Fibroblast of peridontal ligament (primary cell): ENCODE measurements at regions not wholly inside any gene's neighbourhood (a gene's known extent, or its start where the extent isn't known, plus 50 kb on each side); places are given as distances from the start of the nearest gene placed in this dataset.
"Not testable (repeated sequence)": the region's sequence is repeated elsewhere in the genome, so short reads cannot be mapped to it uniquely, and the experiment has no call there.

ENCODE experiments used
- DNase-seq: peaks from one replicate; pipeline ENCODE4 v3.0.0-alpha.2; 2010; ENCODE audit errors: extremely low read depth

- DNase-seq: no peak
These were observed 88.7 kb upstream of the TNIK start for GRCh38 chr3:171548917-171549316.

- DNase-seq: no peak
These were observed 83.6 kb upstream of the TNIK start for GRCh38 chr3:171543759-171544300.

DNA sequence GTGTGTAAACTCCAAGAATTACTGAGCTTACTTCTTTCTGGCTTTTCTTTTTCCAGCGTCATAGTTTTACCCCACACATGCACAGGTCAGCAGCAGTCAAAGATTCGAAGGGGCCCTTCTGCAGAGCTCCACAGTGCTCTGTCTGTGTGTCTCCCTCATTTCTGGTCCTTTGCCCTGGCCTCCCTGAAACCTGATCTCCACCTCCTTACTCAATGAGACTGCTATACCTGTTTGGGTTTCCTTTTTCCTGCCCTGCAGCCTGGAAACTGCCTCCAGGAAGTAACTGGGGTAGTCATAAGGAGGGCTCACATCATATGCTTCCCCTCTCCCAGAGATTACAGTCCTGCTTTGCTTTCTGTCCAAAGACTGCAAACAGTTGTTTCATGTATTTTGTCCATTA is 82.8 kb upstream of the TNIK start:
- DNase-seq: no peak

DNA sequence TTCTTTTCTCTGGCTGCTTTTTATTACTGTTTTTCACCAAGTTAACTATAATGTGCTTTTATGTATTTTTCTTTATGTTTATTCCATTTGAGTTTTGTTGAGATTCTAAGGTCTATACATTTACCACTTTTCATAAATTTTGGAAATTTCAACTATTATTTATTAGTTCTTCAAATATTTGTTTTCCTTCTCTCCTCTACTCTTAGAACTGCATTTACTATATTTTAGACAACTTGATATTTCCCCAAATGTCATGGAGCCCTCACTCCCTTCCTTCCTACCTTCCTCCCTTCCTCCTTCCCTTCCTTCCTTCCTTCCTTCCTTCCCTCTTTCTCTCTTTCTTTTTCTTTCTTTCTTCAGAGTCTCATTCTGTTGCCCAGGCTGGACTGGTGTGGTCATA is 81.4 kb upstream of the TNIK start:
- DNase-seq: no peak

- DNase-seq: no peak
These were observed 81.0 kb upstream of the TNIK start for GRCh38 chr3:171541181-171541580.

- DNase-seq: no peak
These were observed 75.6 kb upstream of the TNIK start for GRCh38 chr3:171535799-171536198.

- DNase-seq: no peak
These were observed 74.9 kb upstream of the TNIK start for GRCh38 chr3:171535133-171535532.

- no peak for DNase-seq
These were observed 73.5 kb upstream of the TNIK start for GRCh38 chr3:171533702-171534101.

DNA sequence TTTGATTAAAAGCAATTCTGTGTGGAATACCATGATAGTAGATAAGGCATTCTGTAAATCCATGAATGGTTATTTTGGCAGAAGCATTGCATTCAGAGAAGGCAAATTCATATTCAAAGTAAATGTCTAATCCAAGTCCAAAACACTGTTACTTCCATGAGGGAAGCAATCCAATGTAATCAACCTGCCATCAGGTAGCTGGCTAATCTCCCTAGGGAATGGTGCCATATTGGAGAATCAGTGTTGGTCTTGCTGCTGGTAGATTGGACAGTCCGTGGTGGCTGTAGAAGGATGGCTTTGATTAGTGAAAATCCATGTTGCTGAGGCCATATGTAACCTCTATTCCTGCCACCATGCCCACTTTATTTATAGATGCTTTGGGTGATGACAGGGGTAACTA is 72.1 kb upstream of the TNIK start:
- DNase-seq: no peak

GRCh38 chr3:171531716-171532115 is 71.5 kb upstream of the TNIK start:
- DNase-seq: no peak

DNA sequence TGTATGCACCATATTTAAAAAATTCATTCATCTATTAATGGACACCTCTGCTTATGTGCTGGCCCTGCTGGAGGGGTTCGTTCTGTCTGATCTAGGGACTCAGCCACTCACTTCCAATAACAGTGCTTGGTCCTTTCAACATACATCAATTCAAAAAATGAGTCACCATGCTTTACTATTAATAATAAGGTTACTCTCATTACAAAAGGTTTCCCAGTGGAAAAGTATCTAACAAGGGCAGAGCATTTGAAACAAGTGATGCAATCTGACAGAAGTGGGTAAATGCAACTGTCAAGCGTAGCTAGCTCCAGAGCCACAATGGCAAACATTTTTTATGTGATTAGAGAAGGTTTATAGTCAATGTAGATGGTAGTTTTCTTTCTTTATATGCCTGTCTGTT is 67.9 kb upstream of the TNIK start:
- no peak for DNase-seq

DNA sequence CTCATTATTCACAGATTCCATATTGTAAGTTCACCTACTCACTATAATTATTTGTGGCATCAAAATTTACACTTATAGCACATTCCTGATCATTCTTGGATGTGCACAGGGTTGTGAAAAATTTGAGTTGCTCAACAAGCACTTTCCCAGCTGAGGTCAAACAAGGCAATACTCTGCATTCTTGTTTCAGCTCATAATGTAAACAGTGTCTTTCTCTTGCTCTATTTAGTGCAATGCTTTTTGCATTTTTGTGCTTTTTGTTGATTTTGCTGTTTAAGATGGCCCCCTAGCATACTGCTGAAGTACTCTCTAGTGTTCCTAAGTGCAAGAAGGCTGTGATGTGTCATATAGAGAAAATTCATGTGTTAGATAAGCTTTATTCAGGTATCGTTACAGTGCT is 66.7 kb upstream of the TNIK start:
- DNase-seq: peak; percentile 89

- no peak for DNase-seq
These were observed 65.9 kb upstream of the TNIK start for GRCh38 chr3:171526146-171526545.

DNA sequence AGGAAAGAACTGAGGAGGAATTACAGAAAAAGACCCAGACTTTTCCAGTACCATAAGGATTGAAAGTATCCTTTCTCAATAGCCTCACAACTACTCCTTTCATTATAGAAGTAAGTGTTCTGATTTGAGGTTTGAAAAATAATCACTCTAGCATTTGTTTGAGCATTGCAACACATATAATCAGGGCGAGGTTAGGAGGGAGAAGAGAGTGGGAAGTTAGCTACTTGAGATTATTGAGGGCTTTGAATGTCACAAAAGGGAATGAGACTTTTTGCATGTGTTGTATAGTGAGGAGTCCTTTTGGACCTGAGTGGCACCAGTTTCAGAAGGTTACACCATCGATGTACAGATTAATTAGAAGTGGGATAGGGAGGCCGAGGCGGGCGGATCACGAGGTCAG is 65.2 kb upstream of the TNIK start:
- DNase-seq: peak; percentile 42

GRCh38 chr3:171524921-171525310 is 64.7 kb upstream of the TNIK start:
- DNase-seq: no peak

DNA sequence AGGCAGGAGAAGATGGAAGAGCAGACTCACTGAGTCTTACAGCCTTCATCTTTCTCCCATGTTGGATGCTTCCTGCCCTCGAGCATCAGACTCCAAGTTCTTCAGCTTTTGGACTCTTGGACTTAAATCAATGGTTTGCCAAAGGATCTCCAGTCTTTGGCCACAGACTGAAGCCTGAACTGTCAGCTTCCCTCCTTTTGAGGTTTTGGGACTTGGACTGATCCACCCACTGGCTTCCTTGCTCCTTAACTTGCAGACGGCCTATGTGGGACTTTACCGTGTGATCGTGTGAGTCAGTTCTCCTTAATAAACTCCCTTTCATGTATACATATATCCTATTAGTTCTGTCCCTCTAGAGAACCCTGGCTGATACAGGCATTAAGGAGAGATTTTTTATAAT is 62.4 kb upstream of the TNIK start:
- no peak for DNase-seq

- DNase-seq: not testable (repeated sequence)
These were observed 59.2 kb upstream of the TNIK start for GRCh38 chr3:171519423-171519822.

DNA sequence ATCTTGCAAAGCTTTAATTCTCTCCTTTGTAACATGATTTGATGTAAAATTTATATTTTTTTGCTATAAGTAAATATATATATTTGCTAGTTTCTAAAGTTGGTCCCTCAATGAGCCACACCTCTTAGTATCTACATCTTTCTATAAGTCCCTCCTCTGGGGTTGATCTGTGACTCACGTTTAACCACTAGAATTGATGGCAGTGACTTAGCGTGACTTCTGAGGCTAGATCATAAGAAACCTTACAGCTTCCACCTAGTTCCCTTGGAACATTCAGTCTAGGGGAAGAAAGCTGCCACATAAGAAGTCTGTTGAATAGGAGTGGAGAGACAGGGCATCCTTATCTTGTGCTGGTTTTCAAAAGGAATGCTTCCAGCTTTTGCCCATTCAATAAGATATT is 56.6 kb upstream of the TNIK start:
- no peak for DNase-seq

GRCh38 chr3:171514466-171514865 is 54.3 kb upstream of the TNIK start:
- DNase-seq: no peak

- no peak for DNase-seq
These were observed 51.2 kb upstream of the TNIK start for GRCh38 chr3:171511450-171511849.
